Stimulated activated naive CD4-positive, alpha-beta T cell treated with Interleukin-2 at 50 U/mL for 16 hours (primary cell): ENCODE measurements at regions not wholly inside any gene's neighbourhood (a gene's known extent, or its start where the extent isn't known, plus 50 kb on each side); places are given as distances from the start of the nearest gene placed in this dataset.
"Not testable (repeated sequence)": the region's sequence is repeated elsewhere in the genome, so short reads cannot be mapped to it uniquely, and the experiment has no call there.

Experiments used
- DNase-seq: peaks from one replicate; lab custom pipeline; 2025; lab: John Stamatoyannopoulos, UW

GRCh38 chr14:37650356-37651037 lies 55.1 kb downstream of the TTC6 start:
- no peak for DNase-seq

DNA sequence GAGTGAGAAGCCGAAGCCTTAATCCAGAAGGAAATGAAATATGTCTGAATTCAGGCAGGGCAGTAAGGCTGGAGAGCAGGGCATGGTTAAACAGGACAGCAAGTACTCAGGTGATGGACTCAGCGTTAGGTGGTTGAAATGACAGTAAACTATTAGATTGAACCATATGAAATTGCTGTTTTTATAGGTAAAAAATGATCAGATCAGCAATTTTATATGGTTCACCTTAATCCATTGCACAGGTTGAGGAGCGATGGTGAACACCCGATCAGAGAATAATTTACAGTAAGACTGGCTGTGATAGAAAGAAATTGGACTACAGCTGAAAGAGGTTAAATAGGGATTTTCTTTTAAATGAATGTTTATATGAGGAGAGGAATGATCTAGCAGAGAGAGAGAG lies 56.6 kb downstream of the TTC6 start:
- no peak for DNase-seq

GRCh38 chr14:37655418-37655817 lies 60.0 kb downstream of the TTC6 start:
- no peak for DNase-seq

- no peak for DNase-seq
Measured at GRCh38 chr14:37658156-37658555, 62.7 kb downstream of the TTC6 start.

DNA sequence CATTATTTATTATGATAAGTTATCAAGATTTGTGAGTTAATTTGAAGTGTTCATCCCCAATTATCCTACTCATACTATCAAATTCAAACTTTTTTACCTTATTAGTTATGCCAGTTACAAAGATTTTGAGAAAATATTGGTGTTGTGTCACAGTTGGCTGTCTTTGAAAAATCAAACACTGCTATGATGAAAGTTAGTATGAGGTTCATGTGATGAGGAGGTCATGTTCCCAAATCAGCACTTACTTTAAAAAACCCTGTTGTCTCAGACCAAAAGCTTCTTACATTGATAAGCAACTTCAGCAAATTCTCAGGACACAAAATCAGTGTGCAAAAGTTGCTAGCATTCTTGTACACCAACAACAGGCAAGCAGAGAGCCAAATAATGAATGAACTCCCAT lies 68.1 kb downstream of the TTC6 start:
- no peak for DNase-seq

- DNase-seq: no peak
Measured at GRCh38 chr14:37665479-37665878, 70.0 kb downstream of the TTC6 start.

- no peak for DNase-seq
Measured at GRCh38 chr14:37665951-37666350, 70.5 kb downstream of the TTC6 start.

DNA sequence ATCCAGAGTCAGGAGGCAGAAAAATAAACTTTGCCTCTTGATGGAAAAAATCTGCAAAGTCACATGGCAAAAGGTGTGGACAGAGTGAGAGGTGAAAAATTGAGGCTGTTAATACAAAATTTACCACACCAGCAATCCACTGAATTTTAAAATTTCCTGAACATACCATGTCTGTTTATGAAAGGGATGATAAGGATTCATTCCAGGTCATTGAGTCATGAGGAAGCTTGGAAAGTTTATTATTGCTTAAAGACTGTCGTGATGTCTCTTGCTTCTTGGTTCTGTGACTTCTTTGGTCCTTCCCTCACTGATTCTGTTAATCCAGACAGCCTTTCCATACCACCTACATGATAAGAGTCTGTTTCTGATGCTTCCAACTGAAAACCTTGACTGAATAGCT lies 73.2 kb downstream of the TTC6 start:
- DNase-seq: no peak

DNA sequence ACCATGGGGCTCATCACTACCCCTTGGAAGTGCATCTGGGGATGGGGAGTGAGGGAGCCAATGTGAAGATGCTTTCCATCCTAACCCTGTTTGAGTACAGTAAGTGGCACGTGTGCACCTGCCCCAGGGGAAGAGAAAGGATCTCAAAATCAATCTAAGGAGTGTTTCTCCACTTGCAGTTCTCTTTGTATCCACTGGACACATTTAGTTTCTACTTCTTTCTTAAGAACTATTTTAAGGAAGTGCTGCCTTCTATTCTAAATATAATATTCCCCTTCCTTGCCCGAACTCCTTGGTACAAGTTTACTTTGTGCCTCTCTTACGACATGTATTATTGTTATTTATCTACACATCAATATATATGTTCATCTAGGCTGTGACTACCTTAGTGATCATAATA lies 73.8 kb downstream of the TTC6 start:
- no peak for DNase-seq

DNA sequence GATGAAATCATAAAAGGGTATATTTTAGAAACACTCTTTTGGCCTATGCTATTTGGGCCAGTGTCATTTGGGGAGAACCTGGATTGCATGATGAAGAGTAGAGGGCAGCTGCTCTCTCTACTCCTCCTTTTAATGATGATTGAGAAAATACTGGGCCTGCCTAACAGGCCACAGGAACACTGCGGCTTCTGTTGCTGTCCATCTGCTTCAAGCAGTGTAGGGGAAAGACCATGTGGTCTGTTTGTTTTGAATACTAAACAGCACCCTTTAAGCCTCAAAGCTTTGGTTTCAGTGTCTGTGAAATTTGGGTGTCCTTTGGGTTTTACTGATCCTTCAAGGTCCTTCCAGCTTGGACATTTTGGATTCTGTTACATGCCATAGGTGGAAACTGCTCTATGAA lies 78.0 kb downstream of the TTC6 start:
- DNase-seq: no peak

DNA sequence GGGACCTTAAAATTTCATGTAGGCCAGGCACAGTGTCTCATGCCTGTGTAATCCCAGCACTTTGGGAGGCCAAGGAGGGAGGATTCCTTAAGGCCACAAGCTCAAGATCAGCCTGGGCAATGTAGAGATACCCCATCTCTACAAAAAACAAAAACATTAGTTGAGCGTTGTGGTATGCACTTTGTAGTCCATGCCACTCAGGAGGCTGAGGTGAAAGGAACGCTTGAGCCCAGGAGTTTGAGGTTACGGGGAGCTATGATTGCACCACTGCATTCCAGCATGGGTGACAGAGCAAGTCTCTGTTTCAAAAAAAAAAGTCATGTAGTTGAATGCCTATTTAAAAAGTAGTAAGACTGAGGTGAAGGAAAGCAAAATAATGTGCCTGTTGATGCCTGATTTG lies 83.5 kb downstream of the TTC6 start:
- no peak for DNase-seq

GRCh38 chr14:37681486-37681885 lies 86.1 kb downstream of the TTC6 start:
- DNase-seq: no peak

- not testable (repeated sequence) for DNase-seq
Measured at GRCh38 chr14:37692680-37693079, 97.3 kb downstream of the TTC6 start.

DNA sequence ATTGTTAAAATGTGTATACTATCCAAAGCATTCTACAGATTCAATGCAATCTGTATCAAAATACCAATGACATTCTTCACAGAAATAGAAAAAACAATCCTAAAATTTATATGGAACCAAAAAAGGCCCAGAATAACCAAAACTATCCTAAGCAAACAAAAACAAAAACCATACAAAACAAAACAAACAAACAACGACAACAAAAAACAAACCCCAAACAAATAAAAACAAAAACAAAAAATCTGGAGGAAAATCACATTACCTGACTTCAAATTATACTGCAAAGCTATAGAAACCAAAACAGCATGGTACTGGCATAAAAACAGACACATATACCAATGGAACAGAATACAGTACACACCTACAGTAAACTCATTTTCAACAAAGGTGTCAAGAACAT lies 98.0 kb downstream of the TTC6 start:
- DNase-seq: not testable (repeated sequence)

DNA sequence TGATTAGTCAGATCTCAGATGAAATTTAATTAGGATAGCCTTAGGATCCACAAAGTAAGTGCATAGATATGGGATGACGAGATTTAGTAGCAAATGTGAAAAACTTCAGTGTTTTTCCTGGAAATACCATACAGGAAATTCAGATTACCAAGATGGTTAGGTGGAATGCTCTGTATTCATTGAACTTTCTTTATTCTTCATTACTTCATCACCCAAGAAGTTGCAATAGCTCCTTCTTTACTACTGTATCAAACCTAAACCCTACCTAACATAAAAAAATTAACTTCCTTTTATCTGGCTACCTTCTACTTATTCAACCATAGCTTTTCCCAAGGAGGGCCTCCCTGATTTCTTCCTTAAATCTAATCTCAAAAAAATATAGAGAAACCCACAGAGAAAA lies 100.4 kb downstream of the TTC6 start:
- DNase-seq: no peak

DNA sequence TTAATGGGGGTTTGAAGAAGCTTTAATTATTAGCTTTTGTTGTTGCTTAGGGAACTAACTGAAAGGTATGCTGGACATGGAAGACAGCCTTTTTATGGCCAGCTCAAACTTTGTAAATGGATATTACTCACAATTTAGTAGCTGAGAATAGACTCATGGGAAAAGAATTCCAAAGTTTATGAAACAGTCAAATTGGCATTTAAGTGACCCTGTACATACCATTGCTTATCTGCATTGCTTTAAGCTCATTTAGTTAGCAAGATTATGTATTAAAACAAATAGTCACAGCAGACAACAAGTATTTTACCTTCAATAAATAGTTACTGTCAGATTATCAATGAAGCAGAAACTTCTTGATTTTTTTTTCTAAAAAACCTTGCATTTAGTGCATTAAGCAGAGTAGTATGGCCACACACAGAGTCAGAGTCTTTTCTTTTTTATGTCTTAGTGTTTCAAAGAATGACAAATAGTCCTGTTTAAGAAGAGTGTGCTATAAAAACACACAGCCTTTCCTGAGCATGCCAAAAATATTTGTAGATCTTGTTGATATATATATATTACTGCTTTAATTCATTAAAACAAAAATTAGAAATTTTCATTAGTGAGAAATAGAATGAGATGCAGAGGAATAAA lies 102.2 kb downstream of the TTC6 start:
- DNase-seq: no peak

DNA sequence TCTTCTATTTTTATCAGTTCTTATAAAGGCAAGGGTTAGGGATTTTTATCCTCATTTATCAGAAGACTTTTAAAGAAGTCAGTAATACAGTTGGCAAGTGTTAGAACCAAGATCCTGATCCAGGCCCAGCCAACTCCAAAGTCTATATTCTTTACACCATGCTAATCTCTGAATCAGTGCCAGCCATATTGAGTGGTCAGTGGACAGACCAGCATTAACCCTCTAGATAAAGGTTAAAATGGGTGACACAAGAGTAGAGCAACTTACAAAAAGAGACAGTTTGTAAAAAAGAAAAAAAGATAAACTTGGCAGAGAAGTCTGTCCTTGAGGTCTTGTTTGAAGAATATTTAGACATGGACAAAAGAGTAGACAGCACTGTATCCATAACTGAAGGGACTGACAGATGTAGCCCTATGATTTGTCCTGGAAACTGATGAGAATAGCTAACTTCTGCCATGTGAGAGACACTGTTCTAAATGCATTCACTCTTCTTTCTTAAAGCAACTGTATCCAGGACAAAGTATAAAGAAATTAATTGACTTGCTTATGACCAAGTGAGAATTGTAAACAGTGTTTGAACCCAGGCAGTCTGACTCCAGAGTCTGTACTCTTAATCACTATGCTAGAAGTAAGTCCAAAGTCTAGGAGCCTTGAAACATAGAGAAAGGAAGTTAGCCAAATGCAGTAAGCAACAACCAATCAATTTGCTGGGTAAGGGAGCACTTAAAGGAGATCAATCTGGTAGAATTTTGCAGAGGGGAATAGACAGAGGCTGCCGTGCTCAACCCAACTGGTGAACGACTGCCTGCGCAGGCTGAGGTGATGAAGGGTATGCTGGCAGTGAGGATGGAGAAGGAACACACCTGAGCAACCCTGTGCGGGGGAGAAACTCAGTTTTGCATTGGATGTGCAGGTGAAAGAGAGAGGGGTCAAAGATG lies 103.7 kb downstream of the TTC6 start:
- DNase-seq: no peak

DNA sequence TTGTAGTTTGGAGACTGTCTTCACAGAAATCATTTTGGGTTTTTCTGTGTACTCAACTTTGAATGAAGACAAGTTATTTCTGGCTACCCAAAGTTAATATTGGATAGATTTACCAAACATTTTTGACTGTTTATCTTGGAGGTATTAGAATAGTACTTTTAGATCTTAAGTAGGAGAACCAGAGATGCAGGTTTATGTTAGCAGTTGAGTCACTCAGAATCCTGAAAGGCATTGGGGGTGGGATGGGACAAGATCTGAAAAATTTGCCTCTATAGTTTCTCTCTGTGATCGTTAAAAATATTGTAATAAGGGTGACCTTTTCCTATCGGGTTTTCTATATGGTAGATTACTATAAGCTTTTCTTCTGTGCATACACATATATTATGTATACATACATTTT lies 112.3 kb downstream of the TTC6 start:
- no peak for DNase-seq

DNA sequence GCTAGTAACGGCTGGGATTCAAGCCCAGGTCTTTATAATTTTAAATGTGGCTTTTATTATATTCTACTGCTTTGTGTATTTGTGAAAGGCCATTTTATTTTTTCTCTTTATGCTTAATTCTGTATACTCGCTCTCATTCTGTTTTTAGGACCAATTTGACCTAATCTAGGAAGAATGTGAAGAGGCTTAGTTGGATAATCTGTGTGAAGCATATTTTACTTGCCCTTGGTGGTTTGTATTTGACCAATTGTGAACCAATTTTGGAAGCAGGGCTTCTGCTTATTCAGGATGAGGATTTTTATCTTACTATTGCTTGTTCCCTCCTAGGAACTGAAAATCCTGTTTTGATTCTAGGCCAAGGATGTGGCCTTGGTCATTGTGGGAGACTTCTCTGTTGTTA lies 113.1 kb downstream of the TTC6 start:
- no peak for DNase-seq

DNA sequence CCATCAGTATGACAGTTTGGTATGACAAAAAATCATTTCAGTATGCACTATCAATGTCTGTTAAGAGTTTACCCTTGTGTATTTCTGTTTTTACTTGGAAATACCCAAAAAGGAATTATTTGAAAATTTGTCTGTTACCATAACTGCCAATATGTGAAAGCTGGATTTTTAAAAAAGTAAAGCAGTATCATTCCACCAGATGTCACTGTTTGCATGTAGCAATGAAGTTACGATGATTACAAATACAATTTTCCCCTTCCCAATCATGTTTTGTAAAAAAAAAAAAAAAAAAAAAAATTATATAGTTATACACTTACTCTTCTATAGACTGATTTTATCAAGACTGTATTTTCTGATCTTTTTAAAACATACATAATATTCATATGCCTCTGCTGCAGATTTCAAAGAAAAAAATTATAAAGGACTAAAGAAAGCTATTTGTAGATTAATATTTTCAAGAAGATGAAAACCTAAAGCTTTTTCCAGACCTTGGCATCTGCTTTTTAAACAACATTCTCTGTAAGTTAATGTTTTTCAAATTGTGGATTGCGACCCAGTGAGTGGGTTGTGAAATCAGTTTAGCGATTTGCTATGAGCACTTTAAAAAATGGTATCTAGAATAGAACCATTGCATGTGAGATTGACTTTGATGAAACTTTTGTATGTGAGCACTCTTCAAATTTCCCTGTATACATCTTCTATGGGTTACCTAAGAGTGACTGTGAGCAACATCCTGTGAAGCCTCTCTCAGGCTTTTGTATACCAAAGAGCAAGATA lies 114.2 kb downstream of the TTC6 start:
- no peak for DNase-seq

- DNase-seq: no peak
Measured at GRCh38 chr14:37711356-37711830, 116.0 kb downstream of the TTC6 start.

DNA sequence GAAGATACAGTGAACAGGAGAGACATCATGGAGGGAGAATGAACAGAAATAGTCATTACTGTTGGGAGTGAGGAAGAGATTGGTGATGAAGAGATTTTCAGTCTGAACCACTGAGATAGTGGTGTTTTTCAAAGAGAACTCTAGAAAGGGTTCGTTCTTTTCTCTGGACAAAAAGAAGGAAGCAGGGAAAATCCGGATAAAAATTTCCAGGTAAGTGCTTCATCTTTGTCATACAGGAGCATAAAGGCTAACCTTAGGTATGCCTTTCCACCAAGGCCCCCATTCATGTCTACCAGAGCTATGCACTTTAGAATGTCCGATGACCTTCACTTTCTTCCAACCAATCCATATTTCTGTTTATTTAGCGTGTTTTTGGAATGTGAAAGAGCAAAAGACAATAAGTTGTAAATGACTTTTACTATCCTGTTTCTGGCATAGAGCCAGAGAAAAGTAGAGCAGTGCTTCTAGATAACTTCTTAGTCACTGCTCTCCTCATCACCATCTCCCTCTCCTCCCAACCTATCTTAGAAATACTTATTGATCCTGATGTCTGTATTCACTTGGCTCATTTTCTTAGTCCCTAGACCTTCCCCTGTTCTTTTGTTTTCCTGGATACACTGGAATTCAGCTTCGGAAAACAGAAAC lies 116.5 kb downstream of the TTC6 start:
- no peak for DNase-seq
